NCI-H345 treated with DMSO at 0.1 percent for 48 hours (cell line): ENCODE measurements at regions not wholly inside any gene's neighbourhood (a gene's known extent, or its start where the extent isn't known, plus 50 kb on each side); places are given as distances from the start of the nearest gene placed in this dataset.
"Not testable (repeated sequence)": the region's sequence is repeated elsewhere in the genome, so short reads cannot be mapped to it uniquely, and the experiment has no call there.

Source experiments
- DNase-seq: peaks from one replicate; lab custom pipeline; 2025; ENCODE audit not compliant: unreplicated experiment; lab: John Stamatoyannopoulos, UW

- no peak for DNase-seq
These were observed 215.7 kb downstream of the BAMBI start for GRCh38 chr10:28892818-28893547.

- DNase-seq = no peak
These were observed 216.8 kb downstream of the BAMBI start for GRCh38 chr10:28894146-28894545.

- DNase-seq = not testable (repeated sequence)
These were observed 218.3 kb downstream of the BAMBI start for GRCh38 chr10:28895671-28896070.

- DNase-seq = not testable (repeated sequence)
These were observed 219.6 kb downstream of the BAMBI start for GRCh38 chr10:28896791-28897409.

GRCh38 chr10:28897617-28898464 lies 220.5 kb downstream of the BAMBI start:
- no peak for DNase-seq

GRCh38 chr10:28902215-28902614 lies 224.9 kb downstream of the BAMBI start:
- DNase-seq = no peak

- DNase-seq = no peak
These were observed 225.7 kb downstream of the BAMBI start for GRCh38 chr10:28903063-28903462.

- no peak for DNase-seq
These were observed 226.4 kb downstream of the BAMBI start for GRCh38 chr10:28903736-28904135.

GRCh38 chr10:28905371-28905770 lies 228.1 kb downstream of the BAMBI start:
- no peak for DNase-seq

GRCh38 chr10:28906011-28906411 lies 228.7 kb downstream of the BAMBI start:
- DNase-seq = no peak

GRCh38 chr10:28906415-28906814 lies 229.1 kb downstream of the BAMBI start:
- no peak for DNase-seq

- no peak for DNase-seq
These were observed 229.6 kb downstream of the BAMBI start for GRCh38 chr10:28906934-28907333.

- no peak for DNase-seq
These were observed 232.6 kb downstream of the BAMBI start for GRCh38 chr10:28909875-28910274.

GRCh38 chr10:28910956-28911355 lies 233.6 kb downstream of the BAMBI start:
- DNase-seq = no peak

GRCh38 chr10:28911511-28911910 lies 234.2 kb downstream of the BAMBI start:
- not testable (repeated sequence) for DNase-seq

GRCh38 chr10:28912017-28912783 lies 234.9 kb downstream of the BAMBI start:
- no peak for DNase-seq

- no peak for DNase-seq
These were observed 236.3 kb downstream of the BAMBI start for GRCh38 chr10:28913436-28914237.

GRCh38 chr10:28914701-28915100 lies 237.4 kb downstream of the BAMBI start:
- DNase-seq = no peak

GRCh38 chr10:28915989-28916588 lies 238.8 kb downstream of the BAMBI start:
- DNase-seq = no peak

- DNase-seq = no peak
These were observed 242.8 kb downstream of the BAMBI start for GRCh38 chr10:28920091-28920490.
